Smooth muscle cell of the brain vasculature (primary cell): ENCODE measurements at regions not wholly inside any gene's neighbourhood (a gene's known extent, or its start where the extent isn't known, plus 50 kb on each side); places are given as distances from the start of the nearest gene placed in this dataset.

Source experiments
- DNase-seq: peaks from one replicate; pipeline ENCODE4 v3.0.0-alpha.2; 2012; ENCODE audit warnings: low read depth, low spot score

GRCh38 chr17:79521225-79521624, 89.6 kb downstream of the RBFOX3 start:
- DNase-seq, result no peak

DNA sequence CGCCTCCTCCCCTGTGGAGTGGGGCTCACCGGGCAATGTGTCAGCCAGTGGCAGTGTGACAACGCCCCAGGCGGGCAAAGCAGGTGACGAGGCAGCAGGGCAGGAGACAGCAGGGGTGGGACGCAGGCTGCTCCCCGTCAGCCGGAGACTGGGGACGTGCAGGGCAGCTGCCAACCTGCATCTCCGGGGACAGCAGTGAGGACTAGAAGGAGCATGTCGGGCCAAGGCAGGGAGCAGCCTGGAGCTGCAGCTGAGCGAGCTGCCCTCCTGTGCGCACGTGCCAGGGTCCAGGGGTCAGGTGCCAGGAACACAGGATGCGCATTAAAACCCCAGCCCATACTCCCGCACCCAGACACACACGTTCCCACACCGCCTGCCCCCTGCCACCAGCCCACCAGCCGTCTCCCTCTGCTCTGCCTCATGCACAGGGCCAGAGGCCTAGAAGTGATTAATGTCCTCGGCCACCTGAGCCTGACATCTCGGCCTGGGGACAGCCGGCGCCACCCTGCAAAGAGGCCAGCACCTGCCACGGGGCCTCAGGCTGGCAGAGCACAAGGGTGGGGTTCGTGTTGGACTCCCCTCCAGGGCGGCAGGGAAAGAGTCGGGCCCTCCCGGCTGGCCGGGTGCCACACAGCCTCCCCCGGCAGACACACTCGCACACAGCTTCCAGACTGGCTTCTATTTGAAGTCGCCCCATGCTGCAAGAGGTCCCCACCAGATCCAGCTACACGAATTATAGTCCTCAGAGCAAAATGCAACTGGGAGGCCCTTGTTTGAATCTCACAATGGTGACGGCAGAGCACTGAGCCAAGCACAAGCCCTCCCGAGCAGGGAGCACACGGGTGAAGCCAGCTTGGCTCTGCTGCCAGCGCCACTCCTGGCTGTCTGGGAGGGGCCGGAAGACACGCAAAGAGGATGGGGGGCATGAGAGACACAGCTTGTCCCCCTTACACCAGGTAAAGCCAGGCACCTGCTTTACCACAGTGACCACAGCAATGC, 90.4 kb downstream of the RBFOX3 start:
- no peak for DNase-seq

DNA sequence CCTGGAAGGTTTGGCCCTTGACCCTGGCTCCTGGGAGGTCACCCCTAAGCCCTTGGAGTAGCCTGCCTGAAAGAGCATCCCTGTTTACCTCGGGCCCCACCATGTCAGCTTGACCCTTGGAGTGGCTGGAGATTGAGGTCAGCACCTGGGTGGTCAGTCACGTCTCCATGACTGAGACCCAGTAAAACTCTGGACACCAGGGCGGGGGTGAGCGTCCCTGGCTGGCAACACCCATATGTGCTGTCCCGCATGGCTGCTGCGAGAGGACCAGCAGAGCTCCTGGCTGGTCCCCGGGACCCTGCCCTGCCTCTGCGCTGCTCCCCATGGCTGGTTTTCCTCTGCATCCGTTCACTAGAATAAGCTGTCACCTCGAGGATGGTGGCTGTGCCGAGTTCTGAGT, 91.2 kb downstream of the RBFOX3 start:
- DNase-seq, result no peak

GRCh38 chr17:79518585-79519523, 92.0 kb downstream of the RBFOX3 start:
- no peak for DNase-seq

DNA sequence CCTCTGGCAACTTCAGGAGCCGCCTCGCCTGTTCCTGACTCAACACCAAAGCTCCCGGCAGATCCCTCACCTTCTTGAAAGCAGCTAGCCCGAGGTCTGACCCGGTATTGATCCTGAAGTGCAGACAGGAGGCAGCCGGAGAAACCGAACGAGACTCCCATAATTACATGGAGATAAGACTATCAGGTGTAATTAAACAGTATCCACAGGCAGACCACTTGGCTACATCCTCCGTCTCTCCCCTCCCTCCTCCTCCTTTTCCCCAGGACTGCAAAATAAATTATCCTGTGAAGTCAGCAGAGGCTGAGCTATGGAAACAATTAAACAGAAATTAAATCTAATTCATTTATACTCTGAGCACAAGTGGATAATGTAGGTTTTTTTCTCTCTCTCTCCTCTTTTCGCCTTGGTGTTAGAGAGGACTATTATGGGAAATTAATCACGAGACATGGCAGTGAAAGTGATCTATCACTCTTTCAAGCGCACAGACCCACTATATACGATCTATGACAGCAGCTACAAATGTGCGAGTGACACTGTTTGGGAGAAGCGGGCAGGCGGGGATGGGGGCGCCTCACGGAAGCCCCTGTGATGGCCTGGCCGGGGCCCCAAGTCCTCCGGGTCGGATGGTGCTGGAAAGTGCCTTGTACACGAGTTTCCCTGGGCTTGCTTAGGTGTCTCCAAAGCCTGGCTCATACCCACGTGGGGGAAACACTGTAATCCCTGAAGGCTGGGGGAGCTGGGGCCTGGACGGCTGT, 92.8 kb downstream of the RBFOX3 start:
- DNase-seq, result no peak

GRCh38 chr17:79515646-79516571, 94.9 kb downstream of the RBFOX3 start:
- DNase-seq, result no peak

GRCh38 chr17:79515110-79515509, 95.7 kb downstream of the RBFOX3 start:
- DNase-seq, result no peak

DNA sequence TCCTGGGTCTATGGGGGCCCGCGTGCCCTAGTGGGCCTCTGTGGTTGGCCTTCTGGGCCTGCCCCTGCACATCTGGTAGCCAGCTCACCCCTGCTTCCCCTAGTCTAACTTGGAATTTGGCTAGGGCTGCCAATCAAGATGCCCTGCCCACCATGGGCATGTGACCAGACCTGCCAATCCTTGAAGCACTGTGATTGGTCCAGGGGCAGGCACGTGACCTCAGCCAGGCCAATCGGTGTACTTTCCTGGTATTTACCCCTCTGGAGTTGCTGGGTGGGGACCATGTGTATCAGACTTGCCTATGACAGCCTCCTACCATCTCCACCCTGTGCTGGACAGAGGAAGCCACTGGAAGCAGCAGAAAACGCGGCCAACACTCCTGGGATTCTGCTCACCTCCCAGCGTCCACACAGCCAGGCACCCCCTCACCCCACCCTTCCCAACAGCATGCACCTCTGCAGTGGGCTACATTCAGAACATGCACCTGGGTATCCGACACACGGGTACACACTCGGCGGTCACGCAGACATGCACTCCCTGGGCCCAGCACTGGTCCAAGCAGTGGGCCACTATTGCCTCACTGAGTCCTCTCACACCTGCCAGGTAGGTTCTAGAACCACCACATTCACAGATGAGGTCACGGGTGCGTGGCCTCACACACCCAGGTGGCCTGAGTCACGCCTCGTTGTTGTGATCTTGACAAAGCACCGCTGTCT, 96.9 kb downstream of the RBFOX3 start:
- DNase-seq, result no peak

DNA sequence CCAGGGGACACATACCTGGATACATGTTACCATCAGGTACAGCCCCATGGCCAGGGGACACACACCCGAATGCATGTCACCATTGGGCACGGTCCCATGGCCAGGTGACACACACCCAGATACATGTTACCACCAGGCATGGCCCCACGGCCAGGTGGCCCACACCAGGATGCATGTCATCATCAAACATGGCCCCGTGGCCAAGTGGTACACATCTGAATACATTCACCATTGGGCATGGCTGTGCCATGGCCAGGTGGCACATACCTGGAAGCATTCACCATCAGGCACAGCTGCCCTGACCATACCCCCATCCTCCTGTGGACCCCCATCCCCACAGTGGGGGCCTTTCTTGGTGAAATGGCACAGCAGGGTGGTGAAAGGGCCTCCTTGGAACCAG, 97.6 kb downstream of the RBFOX3 start:
- no peak for DNase-seq

GRCh38 chr17:79511471-79511870, 99.4 kb downstream of the RBFOX3 start:
- no peak for DNase-seq

DNA sequence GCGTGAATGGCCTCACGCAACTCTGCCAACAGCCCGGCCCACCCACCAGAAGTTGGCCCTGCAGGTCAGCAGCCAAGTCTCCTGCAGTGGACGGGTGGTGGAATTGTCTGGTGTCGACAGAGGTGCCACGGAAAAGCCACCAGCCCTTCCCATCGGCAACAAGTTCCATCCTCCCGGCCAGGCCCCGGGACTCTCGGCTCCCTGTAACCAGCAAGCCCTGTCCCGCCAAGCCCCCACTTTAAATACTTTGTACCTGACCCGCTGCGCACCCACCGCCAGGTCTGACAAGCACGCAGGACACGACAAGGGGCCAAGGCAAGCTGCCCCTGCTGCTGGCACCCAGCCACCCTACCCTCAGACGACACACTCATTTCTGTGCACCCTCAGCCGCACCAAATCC, 100.8 kb downstream of the RBFOX3 start:
- DNase-seq, result no peak

DNA sequence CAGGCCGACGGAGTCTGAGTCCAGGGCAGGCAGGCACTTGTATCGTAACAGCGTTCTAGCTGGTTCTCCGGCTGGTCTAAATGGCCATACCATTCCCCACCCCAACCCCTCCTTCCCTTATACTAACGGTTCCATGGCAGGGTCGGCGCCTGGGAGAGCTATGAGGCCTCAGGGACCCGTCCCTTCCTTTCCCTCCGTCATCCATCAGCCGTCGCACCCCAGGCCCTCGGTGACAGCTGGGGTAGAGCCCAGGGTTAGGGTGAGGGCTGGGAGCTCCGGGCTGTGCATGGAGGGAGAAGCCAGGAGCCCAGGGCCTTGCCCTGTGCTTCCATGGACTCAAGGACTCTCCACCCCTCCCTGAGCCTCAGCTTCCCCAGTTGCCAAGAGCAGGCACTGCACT, 101.4 kb downstream of the RBFOX3 start:
- DNase-seq, result no peak

GRCh38 chr17:79509008-79509407, 101.8 kb downstream of the RBFOX3 start:
- no peak for DNase-seq

DNA sequence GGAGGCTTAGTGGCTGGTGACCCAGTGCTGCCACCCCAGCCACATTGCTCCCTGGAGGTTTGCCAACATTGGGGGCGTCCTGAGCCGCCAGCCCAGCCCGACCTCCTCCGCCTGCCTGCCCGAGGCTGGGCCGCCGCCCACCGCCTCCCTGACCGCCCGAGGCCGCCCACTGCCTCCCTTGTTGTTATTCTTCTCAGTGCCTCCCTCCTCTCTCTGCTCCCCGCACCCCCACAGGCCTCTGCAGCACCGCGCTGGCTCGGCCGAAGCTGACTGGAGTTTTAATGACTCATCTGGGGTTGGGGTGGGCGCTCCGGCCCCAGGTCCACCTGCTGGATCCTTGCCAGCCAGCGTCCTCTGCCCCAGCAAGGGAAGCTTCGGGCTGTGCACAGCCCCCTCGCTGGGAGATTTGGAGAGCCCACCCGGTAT, 102.5 kb downstream of the RBFOX3 start:
- DNase-seq, result no peak

DNA sequence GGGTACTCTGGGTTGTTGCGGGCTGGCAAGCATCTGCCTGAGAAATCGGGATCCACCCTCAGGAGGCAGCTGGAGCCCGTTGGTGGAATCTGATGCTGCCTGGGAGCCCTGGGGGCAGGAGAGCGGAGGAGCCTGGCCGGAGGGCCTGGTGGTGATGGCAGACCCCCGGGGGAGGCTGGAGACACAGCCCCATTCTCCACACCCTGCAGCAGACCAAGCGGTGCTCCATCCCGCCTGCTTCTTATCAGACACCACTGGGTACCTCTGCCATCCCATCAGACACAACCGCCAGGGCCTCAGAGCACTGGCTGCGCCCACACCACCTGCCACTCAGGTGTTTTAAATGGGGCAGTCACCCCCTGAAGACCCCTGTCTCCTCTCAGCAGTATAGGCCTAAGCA, 103.9 kb downstream of the RBFOX3 start:
- no peak for DNase-seq

DNA sequence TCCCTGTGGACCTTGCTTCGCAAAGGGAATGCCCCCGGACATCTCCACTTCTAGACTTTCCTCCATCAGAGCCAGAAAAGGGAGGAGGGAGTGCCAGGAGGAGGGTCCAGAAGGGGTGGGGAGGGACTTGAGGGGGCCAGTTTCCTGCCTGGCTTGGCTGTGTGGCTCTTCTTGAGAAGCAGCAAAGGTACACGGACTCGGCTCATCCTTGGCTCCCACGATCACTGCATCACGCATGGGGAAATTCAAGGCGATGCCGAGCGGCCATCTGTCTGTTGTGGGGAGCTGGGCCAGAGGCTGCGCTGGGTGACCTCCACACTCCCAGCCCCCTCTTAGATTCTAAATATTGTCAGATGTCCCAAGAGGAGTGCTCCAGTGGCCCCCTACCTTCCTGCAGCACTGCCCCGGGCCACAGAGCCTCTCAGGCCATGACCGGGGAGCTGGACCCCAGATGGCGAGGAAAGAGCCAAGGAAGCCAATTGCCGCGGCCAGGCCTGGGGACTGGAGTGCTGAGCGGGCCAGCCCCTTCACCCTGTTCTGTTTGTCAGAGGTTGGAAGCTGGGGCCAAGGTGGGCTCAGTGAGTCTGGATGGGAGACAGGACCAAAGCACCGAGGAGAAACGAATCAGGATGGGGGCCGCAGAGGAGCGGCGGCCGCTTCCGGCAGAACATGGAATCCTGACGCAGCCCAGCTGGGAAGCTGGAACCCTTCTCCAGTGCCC, 104.5 kb downstream of the RBFOX3 start:
- DNase-seq, result no peak

DNA sequence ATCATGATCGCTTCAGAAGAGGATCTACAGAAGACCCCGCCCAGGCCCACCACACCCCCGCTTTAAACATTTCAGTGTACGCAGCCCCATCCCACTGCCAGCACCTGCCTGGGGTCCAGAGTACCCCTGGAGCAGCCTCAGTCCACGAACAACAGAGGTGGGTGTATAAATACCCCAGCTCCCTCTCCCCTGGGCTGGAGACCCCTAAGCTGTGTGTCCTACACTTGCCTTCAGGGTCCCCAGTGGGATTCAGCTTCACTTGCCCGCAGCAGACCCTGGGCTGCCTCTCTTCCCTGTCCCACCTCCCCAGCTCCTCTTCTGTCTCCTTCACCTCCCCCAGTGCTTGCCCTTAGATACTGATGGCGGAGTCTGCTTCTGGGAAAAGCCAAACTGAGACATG, 105.7 kb downstream of the RBFOX3 start:
- no peak for DNase-seq

- no peak for DNase-seq
Measured at GRCh38 chr17:79504181-79504605, 106.7 kb downstream of the RBFOX3 start.
